ENCODE measurements at regions not wholly inside any gene's neighbourhood (a gene's known extent, or its start where the extent isn't known, plus 50 kb on each side); places are given as distances from the start of the nearest gene placed in this dataset.
A peak's percentile ranks its signal among the peaks of the same experiment; 100 is the strongest.
"Not testable (repeated sequence)": the region's sequence is repeated elsewhere in the genome, so short reads cannot be mapped to it uniquely, and the experiment has no call there.

GRCh38 chr17:71192848-71193247 lies 928.0 kb upstream of the SOX9 start:
- no peak for TF ChIP-seq CTCF (IDR thresholded peaks at IDR 0.05; ENCODE audit: borderline replicate concordance)
- Histone ChIP-seq H3K4me3 (no peak overlapping the region), H3K9me3 (replicated peaks) (no peaks in the 10 kb centered on the region), H3K4me1 (no peaks in the 10 kb centered on the region), H3K27me3 (ENCODE audit: low read depth) (no peaks in the 10 kb centered on the region), H3K36me3 (no peaks in the 10 kb centered on the region), H3K27ac (replicated peaks) (no peak overlapping the region)
- no peak for DNase-seq
- intact Hi-C loops (cut with micrococcal nuclease), result no loop called here

GRCh38 chr17:71200597-71200996 lies 920.2 kb upstream of the SOX9 start:
- H3K4me3 ChIP-seq, result no peak overlapping the region
- H3K4me1 ChIP-seq, result peaks cover 6% of the 10 kb centered on the region
- H3K27me3 ChIP-seq (ENCODE audit: low read depth), result no peaks in the 10 kb centered on the region
- TF ChIP-seq CTCF (IDR thresholded peaks at IDR 0.05; ENCODE audit: borderline replicate concordance), result no peak
- intact Hi-C loops (cut with micrococcal nuclease), result no loop called here
- H3K9me3 ChIP-seq (replicated peaks), result no peaks in the 10 kb centered on the region
- H3K27ac ChIP-seq (replicated peaks), result no peak overlapping the region
- no peak for DNase-seq
- no peaks in the 10 kb centered on the region for H3K36me3 ChIP-seq

- no peaks in the 10 kb centered on the region for H3K36me3 ChIP-seq
- H3K27me3 ChIP-seq (ENCODE audit: low read depth), result no peaks in the 10 kb centered on the region
- intact Hi-C loops (cut with micrococcal nuclease), result no loop called here
- peaks cover 6% of the 10 kb centered on the region for H3K4me1 ChIP-seq
- peak overlapping the region; percentile 1 for H3K27ac ChIP-seq (replicated peaks)
- H3K4me3 ChIP-seq, result no peak overlapping the region
- no peak for TF ChIP-seq CTCF (IDR thresholded peaks at IDR 0.05; ENCODE audit: borderline replicate concordance)
- DNase-seq, result no peak
- H3K9me3 ChIP-seq (replicated peaks), result no peaks in the 10 kb centered on the region
These were observed 919.2 kb upstream of the SOX9 start for GRCh38 chr17:71201639-71202038.

- Histone ChIP-seq H3K9me3 (replicated peaks) (no peaks in the 10 kb centered on the region), H3K36me3 (no peaks in the 10 kb centered on the region), H3K4me1 (peaks cover 6% of the 10 kb centered on the region), H3K27me3 (ENCODE audit: low read depth) (no peaks in the 10 kb centered on the region), H3K4me3 (no peak overlapping the region), H3K27ac (replicated peaks) (no peak overlapping the region)
- no peak for DNase-seq
- TF ChIP-seq CTCF (IDR thresholded peaks at IDR 0.05; ENCODE audit: borderline replicate concordance), result no peak
- intact Hi-C loops (cut with micrococcal nuclease), result no loop called here
These were observed 918.4 kb upstream of the SOX9 start for GRCh38 chr17:71202449-71202848.

GRCh38 chr17:71203953-71204352 lies 916.9 kb upstream of the SOX9 start:
- no peak for DNase-seq
- no peak overlapping the region for H3K27ac ChIP-seq (replicated peaks)
- peaks cover 6% of the 10 kb centered on the region for H3K4me1 ChIP-seq
- intact Hi-C loops (cut with micrococcal nuclease), result no loop called here
- no peaks in the 10 kb centered on the region for H3K36me3 ChIP-seq
- no peak for TF ChIP-seq CTCF (IDR thresholded peaks at IDR 0.05; ENCODE audit: borderline replicate concordance)
- no peaks in the 10 kb centered on the region for H3K9me3 ChIP-seq (replicated peaks)
- H3K4me3 ChIP-seq, result no peak overlapping the region
- no peaks in the 10 kb centered on the region for H3K27me3 ChIP-seq (ENCODE audit: low read depth)

- H3K9me3 ChIP-seq (replicated peaks); intact Hi-C loops (cut with micrococcal nuclease); H3K4me3 ChIP-seq; H3K4me1 ChIP-seq; H3K27ac ChIP-seq (replicated peaks); H3K27me3 ChIP-seq (ENCODE audit: low read depth); H3K36me3 ChIP-seq; DNase-seq: not testable (repeated sequence)
These were observed 914.9 kb upstream of the SOX9 start for GRCh38 chr17:71205951-71206350.
